Stomach (tissue), 8 donors: ENCODE measurements at regions not wholly inside any gene's neighbourhood (a gene's known extent, or its start where the extent isn't known, plus 50 kb on each side); places are given as distances from the start of the nearest gene placed in this dataset.

ENCODE experiments used
- DNase-seq, 2 donors: peaks; one replicate each; pipeline versions ENCODE4 v3.0.0 to v3.0.0-alpha.2; 2013 to 2019
- H3K27ac ChIP-seq, 5 donors: fragments of 200-600 bp in 4 of 5; sonication (generic) in 4 of 5; one replicate each; pipeline ENCODE4 v1.5.1; 2013 to 2019; ENCODE audit warnings: mild to moderate bottlenecking in 1 of 5, moderate library complexity in 1 of 5
- H3K27me3 ChIP-seq, 3 donors: fragments of 200-600 bp; sonication (generic); one replicate each; pipeline ENCODE4 v1.5.1; 2017 to 2019; ENCODE audit warnings: mixed run types in 1 of 3
- H3K36me3 ChIP-seq, 4 donors: fragments of 200-600 bp; sonication (generic); 1 replicate in 3 of 4; 2 replicates in 1 of 4; pipeline ENCODE4 v1.5.1; 2016 to 2019
- H3K4me1 ChIP-seq, 4 donors: fragments of 200-600 bp; sonication (generic); one replicate each; pipeline ENCODE4 v1.5.1; 2016 to 2019
- H3K4me3 ChIP-seq, 4 donors: fragments of 200-600 bp; sonication (generic) in 3 of 4; one replicate each; pipeline ENCODE4 v1.5.1; 2016 to 2019; ENCODE audit warnings: mild to moderate bottlenecking in 1 of 4
- H3K9me3 ChIP-seq, 4 donors: fragments of 200-600 bp; sonication (generic); one replicate each; pipeline ENCODE4 v1.5.1; 2016 to 2019
- EP300 ChIP-seq: sonication (generic); formaldehyde crosslinking; IDR thresholded peaks from one replicate; pipeline ENCODE4 v1.6.1; 2017; ENCODE audit warnings: antibody characterized with exemption
- POLR2A ChIP-seq, 4 donors: fragments of 450-650 bp; IDR thresholded peaks; one replicate each; pipeline ENCODE4 v1.6.1; 2016; ENCODE audit warnings: antibody characterized with exemption in 4 of 4, control low read depth in 2 of 4, mild to moderate bottlenecking in 1 of 4, moderate library complexity in 1 of 4
- POLR2AphosphoS5 ChIP-seq, 3 donors: sonication (generic); formaldehyde crosslinking; IDR thresholded peaks; one replicate each; pipeline ENCODE4 v1.6.1; 2016; ENCODE audit warnings: antibody characterized with exemption in 3 of 3
- WGBS, 5 donors: extraction: QIAGEN DNeasy Blood & Tissue Kit in 3 of 5; methylation state at CpG; one replicate each; pipeline versions ENCODE4 v1.1.5 to v1.1.7; 2013 to 2018; 5-methylcytosine and 5-hydroxymethylcytosine counted together
- intact Hi-C: fragments of 100-400 bp; cut with DNase I; formaldehyde crosslinking; loops from one replicate; pipeline ENCODE4 v1.15.1; 2023; ENCODE audit warnings: low total_unique reads
- TF ChIP-seq, protein P1 (sequence below), 7 experiments: fragments of 450-650 bp in 4 of 7; fragments of 200-600 bp in 3 of 7; sonication (generic) in 3 of 7; IDR thresholded peaks; one replicate each; pipeline ENCODE4 v1.5.1; 2016 to 2019; ENCODE audit warnings: antibody characterized with exemption in 7 of 7, control low read depth in 2 of 7, mild to moderate bottlenecking in 1 of 7
- donor health status: healthy with polysubstance abuse.
- donor health status: Bipolar disorder and iron deficiency.
- donor health status: healthy.

- DNase-seq, result no peak
- no peaks in the 10 kb centered on the region for H3K36me3 ChIP-seq
- no peak overlapping the region for H3K4me3 ChIP-seq
- intact Hi-C loops, result no loop called here
- TF ChIP-seq POLR2AphosphoS5 (IDR thresholded peaks at IDR 0.05), result no peak
- no peak for TF ChIP-seq POLR2A (IDR thresholded peaks at IDR 0.05)
- no peak for TF ChIP-seq EP300
- H3K4me1 ChIP-seq, result no peaks in the 10 kb centered on the region
- WGBS, 5 donors, result 78 to 85% (median 83%) methylated on average over 6 of the region's 6 CpGs
- no peaks in the 10 kb centered on the region for H3K9me3 ChIP-seq
- H3K27ac ChIP-seq, result no peak overlapping the region
- H3K27me3 ChIP-seq, result no peaks in the 10 kb centered on the region
These were observed 107.0 kb upstream of the TLL1 start for GRCh38 chr4:165766018-165766417.

DNA sequence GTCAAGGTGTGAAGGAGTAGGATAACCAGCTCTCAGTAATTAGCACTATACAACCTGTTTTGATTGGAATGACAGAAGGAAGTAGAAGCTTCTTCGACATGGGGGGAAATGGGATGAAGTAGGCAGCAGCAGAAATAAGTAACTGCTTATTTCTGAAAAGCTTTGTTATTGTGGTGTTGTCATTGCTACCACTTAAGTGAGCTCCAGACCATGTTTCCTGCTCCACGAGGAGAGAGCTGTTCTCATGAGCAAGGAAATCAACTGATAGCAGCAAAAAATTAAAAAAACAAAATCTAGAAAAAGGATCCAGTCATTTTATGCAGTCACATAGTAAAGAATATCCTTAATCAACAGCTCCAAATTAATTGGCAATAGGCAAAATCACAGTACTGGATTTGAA lies 106.1 kb upstream of the TLL1 start:
- H3K27ac ChIP-seq, result no peak overlapping the region
- intact Hi-C loops, result no loop called here
- 19 to 31% (median 27%) methylated on average over 2 of the region's 2 CpGs for WGBS, 5 donors
- H3K36me3 ChIP-seq, result no peaks in the 10 kb centered on the region
- H3K4me1 ChIP-seq, result no peaks in the 10 kb centered on the region
- TF ChIP-seq POLR2AphosphoS5 (IDR thresholded peaks at IDR 0.05) (no peak), EP300 (no peak), POLR2A (IDR thresholded peaks at IDR 0.05) (no peak)
- TF ChIP-seq, protein P1, sequence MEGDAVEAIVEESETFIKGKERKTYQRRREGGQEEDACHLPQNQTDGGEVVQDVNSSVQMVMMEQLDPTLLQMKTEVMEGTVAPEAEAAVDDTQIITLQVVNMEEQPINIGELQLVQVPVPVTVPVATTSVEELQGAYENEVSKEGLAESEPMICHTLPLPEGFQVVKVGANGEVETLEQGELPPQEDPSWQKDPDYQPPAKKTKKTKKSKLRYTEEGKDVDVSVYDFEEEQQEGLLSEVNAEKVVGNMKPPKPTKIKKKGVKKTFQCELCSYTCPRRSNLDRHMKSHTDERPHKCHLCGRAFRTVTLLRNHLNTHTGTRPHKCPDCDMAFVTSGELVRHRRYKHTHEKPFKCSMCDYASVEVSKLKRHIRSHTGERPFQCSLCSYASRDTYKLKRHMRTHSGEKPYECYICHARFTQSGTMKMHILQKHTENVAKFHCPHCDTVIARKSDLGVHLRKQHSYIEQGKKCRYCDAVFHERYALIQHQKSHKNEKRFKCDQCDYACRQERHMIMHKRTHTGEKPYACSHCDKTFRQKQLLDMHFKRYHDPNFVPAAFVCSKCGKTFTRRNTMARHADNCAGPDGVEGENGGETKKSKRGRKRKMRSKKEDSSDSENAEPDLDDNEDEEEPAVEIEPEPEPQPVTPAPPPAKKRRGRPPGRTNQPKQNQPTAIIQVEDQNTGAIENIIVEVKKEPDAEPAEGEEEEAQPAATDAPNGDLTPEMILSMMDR (IDR thresholded peaks at IDR 0.05), result no peak
- no peaks in the 10 kb centered on the region for H3K27me3 ChIP-seq
- no peak overlapping the region for H3K4me3 ChIP-seq
- DNase-seq, result no peak
- H3K9me3 ChIP-seq, result no peaks in the 10 kb centered on the region

GRCh38 chr4:165767671-165768070 lies 105.4 kb upstream of the TLL1 start:
- no peak for DNase-seq
- Histone ChIP-seq H3K4me3 (no peak overlapping the region), H3K27ac (no peak overlapping the region), H3K9me3 (no peaks in the 10 kb centered on the region), H3K36me3 (no peaks in the 10 kb centered on the region), H3K4me1 (no peaks in the 10 kb centered on the region), H3K27me3 (no peaks in the 10 kb centered on the region)
- intact Hi-C loops, result no loop called here
- no peak for TF ChIP-seq POLR2AphosphoS5 (IDR thresholded peaks at IDR 0.05)
- TF ChIP-seq, protein P1 (IDR thresholded peaks at IDR 0.05), result no peak
- no peak for TF ChIP-seq EP300
- 82 to 97% (median 94%) methylated on average over 1 of the region's 1 CpG for WGBS, 5 donors

- H3K4me1 ChIP-seq, result no peaks in the 10 kb centered on the region
- H3K27me3 ChIP-seq, result no peaks in the 10 kb centered on the region
- no peak for TF ChIP-seq EP300
- TF ChIP-seq POLR2A (IDR thresholded peaks at IDR 0.05), result no peak
- TF ChIP-seq POLR2AphosphoS5 (IDR thresholded peaks at IDR 0.05), result no peak
- TF ChIP-seq, protein P1 (IDR thresholded peaks at IDR 0.05), result no peak
- H3K9me3 ChIP-seq, result no peaks in the 10 kb centered on the region
- intact Hi-C loops, result no loop called here
- no peaks in the 10 kb centered on the region for H3K36me3 ChIP-seq
- no peak overlapping the region for H3K4me3 ChIP-seq
- 84 to 92% (median 87%) methylated on average over 3 of the region's 3 CpGs for WGBS, 5 donors
- no peak for DNase-seq
- no peak overlapping the region for H3K27ac ChIP-seq
These were observed 104.8 kb upstream of the TLL1 start for GRCh38 chr4:165768281-165768680.

- no peak for DNase-seq
- H3K27ac ChIP-seq, result no peak overlapping the region
- H3K4me1 ChIP-seq, result no peaks in the 10 kb centered on the region
- H3K4me3 ChIP-seq, result no peak overlapping the region
- H3K9me3 ChIP-seq, result no peaks in the 10 kb centered on the region
- intact Hi-C loops, result no loop called here
- H3K36me3 ChIP-seq, result no peaks in the 10 kb centered on the region
- no peaks in the 10 kb centered on the region for H3K27me3 ChIP-seq
- TF ChIP-seq, protein P1 (IDR thresholded peaks at IDR 0.05), result no peak
- no peak for TF ChIP-seq POLR2A (IDR thresholded peaks at IDR 0.05)
- no peak for TF ChIP-seq EP300
- no peak for TF ChIP-seq POLR2AphosphoS5 (IDR thresholded peaks at IDR 0.05)
- WGBS, 5 donors, result 26 to 52% (median 39%) methylated on average over 1 of the region's 1 CpG
These were observed 98.7 kb upstream of the TLL1 start for GRCh38 chr4:165774326-165774725.
